GM18907 (cell line): ENCODE measurements at regions not wholly inside any gene's neighbourhood (a gene's known extent, or its start where the extent isn't known, plus 50 kb on each side); places are given as distances from the start of the nearest gene placed in this dataset.
"Not testable (repeated sequence)": the region's sequence is repeated elsewhere in the genome, so short reads cannot be mapped to it uniquely, and the experiment has no call there.

Experiments
- ATAC-seq: cut with Tn5 transposase; IDR thresholded peaks from one replicate; pipeline ENCODE4 v1.9.1; 2021; ENCODE audit warnings: mild to moderate bottlenecking, moderate library complexity; ENCODE audit not compliant: unreplicated experiment

DNA sequence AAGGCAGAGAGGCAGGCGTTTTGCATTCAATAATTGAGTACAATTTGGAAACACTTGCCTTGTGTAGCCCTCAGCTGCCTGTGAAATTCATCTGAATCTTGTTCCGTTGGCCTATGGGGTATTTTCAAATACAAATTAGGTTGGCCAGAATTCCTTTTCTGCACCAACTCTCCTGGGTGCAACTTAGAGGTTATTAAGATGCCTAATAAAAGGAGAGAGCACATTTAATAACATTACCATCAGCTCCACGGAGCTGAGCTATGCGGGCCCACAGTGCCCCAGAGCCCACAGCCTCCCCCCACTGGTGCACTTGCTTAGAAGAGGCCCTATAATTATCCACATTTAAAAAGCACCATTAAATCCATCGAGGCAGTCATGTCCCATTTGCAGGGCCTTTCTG is 367.6 kb upstream of the CLINT1 start:
- ATAC-seq, result no peak

DNA sequence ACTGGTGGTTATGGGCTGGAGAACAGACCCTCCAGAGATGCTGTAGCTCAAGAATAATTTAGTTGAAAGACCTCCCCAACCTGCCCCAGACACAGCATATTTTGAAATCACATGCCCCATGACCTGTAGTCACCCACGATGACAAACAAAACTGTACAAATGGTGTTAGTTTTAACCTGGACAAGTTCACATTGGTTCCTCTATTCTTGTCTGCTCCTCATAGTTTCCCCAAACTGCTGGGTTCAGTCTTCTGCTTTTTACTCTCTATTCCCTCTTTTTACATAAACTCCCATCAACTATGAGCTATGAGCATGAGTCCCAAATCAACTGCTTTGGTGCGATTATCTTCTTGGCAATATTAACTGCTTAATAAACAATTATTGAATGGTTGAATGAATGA is 365.3 kb upstream of the CLINT1 start:
- ATAC-seq, result no peak

GRCh38 chr5:158223054-158223600 is 364.2 kb upstream of the CLINT1 start:
- no peak for ATAC-seq

DNA sequence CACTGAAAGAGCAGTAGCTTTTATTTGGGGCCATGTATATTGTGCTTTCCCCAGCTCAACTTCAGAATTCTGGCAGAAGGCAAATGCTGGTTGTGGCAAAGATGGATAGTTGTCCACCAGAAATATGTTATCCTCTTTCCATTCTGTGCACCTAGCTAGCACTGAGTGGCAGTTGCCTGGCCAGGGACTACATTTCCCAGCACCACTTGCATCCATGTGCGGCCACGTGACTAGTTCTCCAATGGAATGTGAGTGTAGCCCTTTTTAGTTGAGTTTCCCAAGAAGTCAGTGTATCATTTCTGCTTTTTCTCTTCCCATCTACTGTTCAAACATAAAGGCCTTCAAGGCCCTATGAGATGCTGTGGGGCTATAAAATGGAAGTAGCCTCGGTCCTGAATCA is 354.0 kb upstream of the CLINT1 start:
- no peak for ATAC-seq

DNA sequence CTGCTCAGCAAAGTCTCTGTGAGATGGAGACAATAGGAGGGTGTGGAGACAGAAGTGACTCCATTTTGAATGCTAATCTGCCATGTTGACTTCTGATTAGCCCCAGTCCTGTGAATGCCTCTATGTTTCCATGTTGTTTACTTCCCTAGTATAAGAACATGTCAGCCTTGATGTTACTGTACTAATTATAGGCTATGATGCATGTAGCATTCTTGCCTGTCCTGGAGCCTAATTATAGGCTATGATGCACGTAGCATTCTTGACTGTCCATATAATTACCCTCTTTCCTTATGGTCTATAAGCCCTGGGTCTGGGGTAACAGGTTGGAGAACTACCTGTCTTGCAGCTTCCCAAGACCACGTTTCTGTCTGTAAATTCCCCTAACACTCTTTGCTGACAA is 353.3 kb upstream of the CLINT1 start:
- ATAC-seq, result no peak

DNA sequence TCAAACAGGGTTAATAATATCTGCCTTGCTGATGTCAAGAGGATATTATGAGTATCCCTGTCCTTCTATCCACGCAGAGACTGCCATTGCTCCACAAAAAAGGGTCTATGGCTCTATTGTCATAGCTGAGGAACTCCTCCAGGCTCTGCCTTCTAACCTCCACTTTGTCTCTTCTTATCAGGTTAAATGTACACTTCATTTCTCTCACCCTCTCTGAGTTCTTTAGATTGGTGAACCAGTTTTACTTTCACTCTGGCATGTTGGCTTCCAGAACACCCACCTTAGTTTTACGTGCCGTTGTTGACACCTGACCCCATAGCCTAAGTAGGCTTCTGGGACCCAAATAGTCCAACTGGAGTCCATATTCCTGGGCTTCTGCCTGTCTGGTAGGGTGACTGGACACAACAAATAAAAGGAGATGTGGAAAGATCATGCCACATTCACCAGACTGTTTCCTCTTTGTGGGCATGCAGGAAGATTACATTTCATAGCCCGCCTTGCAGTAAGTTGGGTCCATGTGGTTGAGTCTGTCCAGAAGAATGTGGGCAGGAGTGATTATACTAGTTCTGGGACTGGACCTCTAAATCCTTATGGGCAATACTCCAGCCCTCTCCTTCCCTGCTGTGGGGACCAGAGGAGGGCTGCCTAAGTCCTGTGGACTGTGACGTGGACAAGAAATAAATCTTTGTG is 350.4 kb upstream of the CLINT1 start:
- ATAC-seq, result no peak

DNA sequence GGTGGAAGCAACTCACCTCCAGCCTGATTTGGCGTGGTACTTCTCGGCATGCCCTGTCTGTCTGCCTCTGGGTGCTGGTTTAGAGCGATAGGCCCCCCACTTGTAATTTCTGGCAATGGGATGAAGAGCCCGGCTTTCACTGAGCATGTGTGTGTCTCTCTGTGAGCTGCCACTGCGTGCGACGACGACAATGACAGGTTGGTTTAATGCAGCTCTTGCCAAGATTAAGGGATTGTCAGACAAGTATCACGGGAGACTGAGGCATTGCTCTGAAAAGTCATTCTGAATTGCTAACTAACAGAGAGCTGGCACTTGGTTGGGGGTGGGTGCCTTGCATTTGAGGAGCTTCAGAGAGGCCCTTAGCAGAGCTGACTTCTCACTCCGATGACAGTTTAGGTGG is 348.8 kb upstream of the CLINT1 start:
- no peak for ATAC-seq

DNA sequence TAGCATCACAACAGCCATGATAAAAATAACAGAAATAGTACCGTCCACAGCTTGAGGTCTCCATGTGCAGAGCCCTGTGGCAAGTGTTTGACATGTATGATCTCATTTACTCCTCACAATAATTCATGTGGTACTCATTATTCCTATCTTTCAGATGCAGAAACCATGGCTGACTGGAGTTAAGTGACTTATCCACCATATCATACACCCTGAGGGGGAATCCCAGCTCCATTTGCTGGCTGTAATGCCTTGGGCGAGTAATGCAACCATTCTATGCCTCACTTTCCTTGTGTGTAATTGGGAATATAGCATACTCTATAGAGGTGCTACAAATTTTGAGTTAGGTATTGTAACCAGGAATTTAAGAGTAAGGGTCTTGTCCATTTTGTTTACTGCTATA is 347.0 kb upstream of the CLINT1 start:
- no peak for ATAC-seq

DNA sequence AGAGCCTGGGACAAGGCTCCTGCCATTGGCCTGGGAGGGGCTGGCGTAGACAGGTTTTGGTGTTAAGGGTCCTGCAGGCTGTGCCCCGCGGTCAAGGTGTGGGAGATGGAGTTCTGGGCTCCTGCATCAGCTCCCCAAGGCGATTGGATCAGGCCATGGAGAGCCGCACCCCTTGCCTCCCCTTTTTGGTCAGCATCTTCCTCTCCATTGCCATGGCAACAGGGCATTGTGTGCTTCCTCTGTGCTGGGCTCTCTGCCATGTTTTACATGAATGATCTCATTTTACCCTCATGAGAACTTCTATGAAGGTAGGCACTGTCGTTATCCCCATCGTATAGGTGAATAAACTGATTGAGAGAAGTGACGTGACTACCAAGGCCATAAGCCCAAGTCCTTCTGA is 344.3 kb upstream of the CLINT1 start:
- ATAC-seq, result no peak

GRCh38 chr5:158202801-158203200 is 343.9 kb upstream of the CLINT1 start:
- no peak for ATAC-seq

DNA sequence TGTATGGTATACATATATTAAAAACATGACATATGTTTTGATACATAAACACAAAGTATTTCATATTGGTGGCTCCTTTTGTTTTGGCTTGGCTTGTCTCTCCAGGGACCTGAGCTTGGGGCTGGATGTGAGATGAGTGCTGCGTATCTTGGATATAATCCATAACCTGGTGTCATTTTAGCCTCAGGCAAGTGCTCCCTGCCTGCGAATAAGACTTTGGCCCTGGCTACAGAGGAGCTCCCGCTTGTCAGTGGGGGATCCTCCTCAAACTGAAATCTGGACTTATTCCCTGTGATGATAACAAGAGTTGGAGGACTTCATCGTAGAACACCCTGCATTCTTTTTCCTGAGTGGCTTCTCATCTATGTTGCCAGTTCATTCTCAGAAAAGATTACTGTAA is 341.7 kb upstream of the CLINT1 start:
- no peak for ATAC-seq

GRCh38 chr5:158198636-158199035 is 339.7 kb upstream of the CLINT1 start:
- peak; percentile 93 for ATAC-seq

DNA sequence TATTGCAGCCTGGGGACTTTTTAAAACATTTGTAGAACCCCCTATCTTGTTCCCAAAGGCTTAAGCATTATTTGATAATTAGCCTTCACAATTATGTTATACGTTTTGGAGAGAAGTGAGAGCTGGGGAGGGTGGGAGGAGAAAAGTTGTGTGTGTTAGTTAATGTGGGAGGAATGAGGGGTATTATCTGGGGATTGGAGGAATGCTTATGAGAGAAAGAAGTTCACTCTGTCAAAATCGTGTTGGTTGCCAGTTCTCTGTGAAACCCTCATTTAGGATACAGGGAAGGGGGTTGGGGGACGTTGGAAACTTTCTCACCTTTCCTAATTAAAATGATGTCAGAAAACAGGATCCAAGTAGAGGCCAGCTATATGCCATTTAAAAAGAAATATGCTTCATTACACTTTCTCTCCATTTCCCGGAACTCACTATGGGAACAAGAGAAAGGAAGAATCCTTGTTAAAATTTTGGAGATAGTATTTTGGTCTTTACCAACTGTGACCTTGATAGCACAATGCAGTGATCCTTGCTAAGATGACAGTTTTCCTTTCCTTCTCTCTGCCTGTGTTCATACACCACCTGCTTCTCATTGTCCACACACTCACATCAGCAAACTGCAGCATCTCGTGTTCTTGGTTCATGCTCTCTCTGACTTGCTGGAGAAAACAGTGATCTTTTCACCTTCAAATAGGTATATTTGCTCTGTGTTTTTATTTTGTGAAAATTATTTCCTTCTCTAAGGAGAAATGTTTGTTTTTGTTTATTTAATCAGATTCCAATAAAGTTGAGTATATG is 336.7 kb upstream of the CLINT1 start:
- ATAC-seq, result no peak

- ATAC-seq, result peak; percentile 54
These were observed 335.6 kb upstream of the CLINT1 start for GRCh38 chr5:158194561-158194976.

- not testable (repeated sequence) for ATAC-seq
These were observed 334.4 kb upstream of the CLINT1 start for GRCh38 chr5:158193395-158193794.

DNA sequence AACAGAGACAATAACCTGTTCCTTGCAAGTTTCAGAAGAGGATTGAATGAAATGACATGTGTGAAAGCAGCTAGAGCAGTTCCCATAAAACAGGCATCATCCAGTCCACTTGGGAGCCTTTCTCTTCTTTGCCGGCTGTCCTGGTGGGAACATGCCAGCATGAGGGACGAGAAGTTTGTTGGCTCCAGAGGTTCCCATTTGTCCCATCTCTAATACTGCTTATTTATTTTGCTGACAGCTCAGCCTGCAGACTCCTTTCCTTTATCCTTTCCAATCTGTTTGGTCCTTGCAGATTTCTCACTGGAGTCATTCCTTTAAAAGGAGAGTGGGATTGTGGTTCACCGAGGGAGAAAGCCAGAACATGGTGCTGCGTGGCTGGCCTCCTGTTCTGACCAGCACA is 321.5 kb upstream of the CLINT1 start:
- ATAC-seq, result no peak

DNA sequence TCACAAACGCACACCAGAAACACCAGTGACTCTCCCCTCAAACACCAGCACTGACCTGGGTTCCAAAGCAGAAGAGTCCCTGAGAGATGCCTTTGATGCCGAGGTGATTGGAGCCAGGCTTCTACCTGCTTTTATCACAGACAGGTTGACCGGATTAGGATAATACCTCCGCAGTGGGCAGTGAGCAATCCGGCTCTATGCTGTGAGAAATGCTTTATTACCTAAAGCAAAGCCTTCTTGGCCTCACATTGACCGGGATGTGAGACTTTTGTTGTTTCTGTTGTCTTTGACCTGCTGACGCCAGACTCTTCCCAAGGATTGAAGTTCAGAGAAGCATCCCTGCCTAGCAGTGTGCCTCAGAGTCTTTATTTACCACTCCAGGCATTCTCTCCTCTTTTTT is 320.3 kb upstream of the CLINT1 start:
- no peak for ATAC-seq

- no peak for ATAC-seq
These were observed 319.6 kb upstream of the CLINT1 start for GRCh38 chr5:158178535-158178934.

GRCh38 chr5:158177146-158177545 is 318.2 kb upstream of the CLINT1 start:
- no peak for ATAC-seq

GRCh38 chr5:158175934-158176481 is 317.1 kb upstream of the CLINT1 start:
- no peak for ATAC-seq

DNA sequence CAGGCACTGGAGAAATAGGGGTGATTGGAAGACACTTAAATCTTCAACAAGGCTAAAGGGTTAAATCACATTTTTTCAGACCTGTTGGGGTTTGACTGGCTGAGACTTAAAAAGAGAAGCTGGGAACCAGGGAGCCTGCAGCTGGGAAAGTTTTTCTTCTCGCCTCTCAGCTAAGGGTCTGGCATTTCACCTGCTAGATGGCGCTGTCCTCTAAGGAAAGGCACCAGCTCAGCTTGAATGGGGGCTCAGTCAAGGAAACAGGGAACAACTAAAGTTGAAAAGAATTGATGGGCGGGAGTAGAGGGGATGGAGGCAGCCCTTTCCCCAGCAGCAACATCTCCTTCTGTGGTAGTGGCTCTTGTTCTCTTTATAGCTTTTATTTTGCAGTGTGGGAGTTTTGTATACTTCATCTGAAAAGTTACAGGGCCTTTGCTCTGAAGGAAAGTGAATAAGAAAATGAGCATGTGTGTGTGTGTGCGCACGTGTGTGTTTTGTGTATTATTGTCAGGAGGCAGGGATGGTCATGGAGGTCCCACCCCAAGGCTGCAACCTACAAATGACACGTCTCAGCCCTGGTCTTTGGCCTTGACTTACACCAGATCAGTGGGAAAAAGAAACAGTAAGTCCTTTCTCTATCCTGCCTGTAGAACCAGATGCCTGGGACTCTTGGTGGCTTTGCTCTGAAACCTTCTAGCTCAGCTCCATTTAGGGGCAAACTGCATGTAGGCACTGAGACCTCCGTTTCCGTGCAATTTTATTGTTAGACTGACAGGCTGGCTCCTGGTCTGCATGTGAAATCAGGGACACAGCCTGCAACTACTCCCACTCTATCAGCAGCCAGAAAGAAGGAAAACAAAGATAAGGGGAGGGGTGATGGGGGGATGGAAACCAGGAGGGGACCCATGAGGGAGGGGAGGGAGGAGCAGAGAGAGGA is 316.2 kb upstream of the CLINT1 start:
- ATAC-seq, result peak; percentile 49
